Right atrium auricular region (tissue), 2 donors: ENCODE measurements at regions not wholly inside any gene's neighbourhood (a gene's known extent, or its start where the extent isn't known, plus 50 kb on each side); places are given as distances from the start of the nearest gene placed in this dataset.

Experiments used
- DNase-seq: peaks from one replicate; pipeline ENCODE4 v3.0.0-alpha.2; 2019; ENCODE audit warnings: low spot score
- H3K27ac ChIP-seq, 2 donors: fragments of 200-600 bp; sonication (generic); 1 replicate in 1 of 2; 2 replicates in 1 of 2; pipeline ENCODE4 v1.5.1; 2016 to 2019
- H3K27me3 ChIP-seq, 2 donors: fragments of 200-600 bp; sonication (generic); one replicate each; pipeline versions ENCODE4 v1.5.1 to v1.6.0; 2017 to 2019
- H3K36me3 ChIP-seq: fragments of 200-600 bp; sonication (generic); one replicate; pipeline ENCODE4 v1.5.1; 2016
- H3K4me1 ChIP-seq, 2 donors: fragments of 200-600 bp; sonication (generic); one replicate each; pipeline versions ENCODE4 v1.5.1 to v1.6.0; 2017 to 2019
- H3K4me3 ChIP-seq, 2 donors: fragments of 200-600 bp; sonication (generic); 1 replicate in 1 of 2; 2 replicates in 1 of 2; pipeline ENCODE4 v1.5.1; 2017 to 2019; ENCODE audit warnings: mild to moderate bottlenecking in 1 of 2, moderate library complexity in 1 of 2
- H3K9me3 ChIP-seq, 2 donors: fragments of 200-600 bp; sonication (generic); one replicate each; pipeline ENCODE4 v1.5.1; 2019
- CTCF ChIP-seq, 2 donors: fragments of 200-600 bp; sonication (generic); IDR thresholded peaks; one replicate each; pipeline ENCODE4 v1.5.1; 2019; ENCODE audit warnings: antibody characterized with exemption in 2 of 2

DNA sequence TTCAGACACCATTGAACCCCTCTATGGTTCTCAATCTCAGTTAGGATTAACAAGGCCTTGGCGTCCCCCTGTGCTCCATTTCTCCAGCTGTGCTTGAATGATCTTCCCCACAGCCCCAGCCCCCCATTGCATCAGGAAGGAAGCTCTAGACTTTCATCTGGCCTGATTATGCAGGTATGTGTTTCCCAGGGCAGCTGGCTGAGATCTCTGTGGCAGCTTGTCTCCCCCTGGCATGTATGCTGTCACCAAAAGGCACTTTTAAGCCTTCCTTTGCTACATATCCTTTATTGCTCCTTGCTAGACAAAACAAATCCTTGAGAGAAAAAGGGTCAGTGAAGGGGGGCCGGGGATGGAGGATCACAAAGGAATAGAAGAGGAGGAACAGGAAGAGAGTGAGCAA is 1056.0 kb upstream of the SLIT2 start:
- Histone ChIP-seq H3K27me3 (no peaks in the 10 kb centered on the region), H3K4me3 (no peak overlapping the region), H3K4me1 (no peaks in the 10 kb centered on the region), H3K36me3 (no peaks in the 10 kb centered on the region), H3K27ac (no peak overlapping the region), H3K9me3 (no peaks in the 10 kb centered on the region)
- no peak for DNase-seq
- no peak for TF ChIP-seq CTCF (IDR thresholded peaks at IDR 0.05)

GRCh38 chr4:19194672-19195071 is 1057.0 kb upstream of the SLIT2 start:
- Histone ChIP-seq H3K36me3 (no peaks in the 10 kb centered on the region), H3K27me3 (no peaks in the 10 kb centered on the region), H3K4me3 (no peak overlapping the region), H3K9me3 (no peaks in the 10 kb centered on the region), H3K27ac (no peak overlapping the region), H3K4me1 (no peaks in the 10 kb centered on the region)
- TF ChIP-seq CTCF (IDR thresholded peaks at IDR 0.05): no peak
- no peak for DNase-seq

GRCh38 chr4:19193274-19193981 is 1058.3 kb upstream of the SLIT2 start:
- no peaks in the 10 kb centered on the region for H3K9me3 ChIP-seq
- DNase-seq: no peak
- H3K4me3 ChIP-seq: no peak overlapping the region
- H3K27me3 ChIP-seq: no peaks in the 10 kb centered on the region
- no peaks in the 10 kb centered on the region for H3K4me1 ChIP-seq
- no peak overlapping the region for H3K27ac ChIP-seq
- TF ChIP-seq CTCF (IDR thresholded peaks at IDR 0.05): no peak
- no peaks in the 10 kb centered on the region for H3K36me3 ChIP-seq

GRCh38 chr4:19191979-19192650 is 1059.6 kb upstream of the SLIT2 start:
- no peaks in the 10 kb centered on the region for H3K9me3 ChIP-seq
- no peaks in the 10 kb centered on the region for H3K4me1 ChIP-seq
- H3K36me3 ChIP-seq: no peaks in the 10 kb centered on the region
- H3K27ac ChIP-seq: no peak overlapping the region
- H3K4me3 ChIP-seq: no peak overlapping the region
- no peaks in the 10 kb centered on the region for H3K27me3 ChIP-seq
- TF ChIP-seq CTCF (IDR thresholded peaks at IDR 0.05): no peak
- DNase-seq: no peak

DNA sequence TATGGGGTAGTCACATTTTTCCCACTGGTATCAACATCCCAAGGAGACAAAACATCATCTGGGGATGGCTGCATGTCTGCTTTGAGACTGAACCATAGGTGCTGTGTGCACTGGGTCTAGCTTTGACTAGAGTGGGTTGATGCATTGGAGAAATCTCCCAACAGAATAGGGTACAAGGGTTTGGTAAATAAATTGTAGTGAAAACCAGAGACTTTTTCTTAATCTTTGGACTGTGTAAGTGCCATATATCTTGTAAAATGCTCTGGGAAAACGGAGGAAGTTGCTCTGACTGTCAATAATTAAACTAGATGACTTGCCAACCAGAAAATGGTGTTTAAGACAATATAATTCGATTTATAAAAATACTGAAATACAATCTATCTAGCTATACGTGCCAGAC is 1064.0 kb upstream of the SLIT2 start:
- no peak overlapping the region for H3K4me3 ChIP-seq
- no peak for TF ChIP-seq CTCF (IDR thresholded peaks at IDR 0.05)
- no peaks in the 10 kb centered on the region for H3K36me3 ChIP-seq
- no peaks in the 10 kb centered on the region for H3K27me3 ChIP-seq
- H3K9me3 ChIP-seq: no peaks in the 10 kb centered on the region
- no peak for DNase-seq
- H3K27ac ChIP-seq: no peak overlapping the region
- H3K4me1 ChIP-seq: no peaks in the 10 kb centered on the region
